NCI-H774 (cell line): ENCODE measurements at regions not wholly inside any gene's neighbourhood (a gene's known extent, or its start where the extent isn't known, plus 50 kb on each side); places are given as distances from the start of the nearest gene placed in this dataset.
"Not testable (repeated sequence)": the region's sequence is repeated elsewhere in the genome, so short reads cannot be mapped to it uniquely, and the experiment has no call there.

ENCODE experiments used
- DNase-seq: peaks from one replicate; lab custom pipeline; 2025; lab: John Stamatoyannopoulos, UW

DNA sequence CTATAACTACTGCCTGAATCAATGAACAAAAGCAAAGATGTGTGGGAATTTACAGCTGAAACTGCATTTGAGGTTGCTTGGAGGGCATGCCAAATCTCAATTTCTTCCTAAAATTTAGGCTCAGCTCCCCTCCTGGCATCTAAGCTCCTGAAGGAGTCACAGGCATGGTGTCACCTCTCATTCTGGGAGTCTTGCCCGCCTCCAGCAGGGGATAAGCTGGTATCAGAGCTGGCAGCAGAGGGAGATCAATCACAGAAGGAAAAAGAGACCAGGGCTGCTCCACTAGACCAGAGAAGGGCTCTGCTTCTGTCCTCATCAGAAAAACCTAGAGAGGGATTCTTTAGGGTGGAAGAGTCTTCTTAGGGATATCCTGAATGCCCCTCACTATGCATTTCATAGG lies 150.4 kb upstream of the SLC6A11 start:
- DNase-seq: no peak

- DNase-seq: no peak
These were observed 149.4 kb upstream of the SLC6A11 start for GRCh38 chr3:10666621-10667020.

GRCh38 chr3:10667269-10667668 lies 148.8 kb upstream of the SLC6A11 start:
- no peak for DNase-seq

- DNase-seq: no peak
These were observed 148.0 kb upstream of the SLC6A11 start for GRCh38 chr3:10667901-10668476.

DNA sequence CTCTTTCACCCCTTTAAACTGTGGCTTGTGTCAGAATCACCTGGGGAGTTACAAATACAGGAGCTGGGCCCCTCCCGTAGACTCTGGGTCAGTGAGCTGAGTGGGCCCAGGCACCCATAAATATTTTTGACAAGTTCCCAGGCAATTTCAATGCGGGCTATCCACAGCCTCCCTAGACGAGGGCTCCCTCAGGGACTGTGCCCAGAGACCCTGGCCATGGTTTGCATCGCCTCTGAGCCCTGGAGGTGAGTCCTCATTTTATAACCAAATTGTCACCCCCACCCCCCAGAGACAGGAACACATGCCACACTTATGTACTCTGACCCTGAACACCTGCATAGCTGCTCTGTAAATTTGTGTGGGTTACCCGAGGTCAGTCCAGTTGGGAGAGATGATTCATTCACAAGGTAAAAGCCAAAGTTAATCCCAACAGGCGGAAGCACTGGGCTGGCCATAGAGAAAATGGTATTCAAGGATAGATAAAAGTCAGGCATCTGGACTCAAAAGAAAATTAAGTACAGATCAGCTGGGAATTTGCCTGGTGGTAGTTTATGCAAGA lies 146.5 kb upstream of the SLC6A11 start:
- no peak for DNase-seq

DNA sequence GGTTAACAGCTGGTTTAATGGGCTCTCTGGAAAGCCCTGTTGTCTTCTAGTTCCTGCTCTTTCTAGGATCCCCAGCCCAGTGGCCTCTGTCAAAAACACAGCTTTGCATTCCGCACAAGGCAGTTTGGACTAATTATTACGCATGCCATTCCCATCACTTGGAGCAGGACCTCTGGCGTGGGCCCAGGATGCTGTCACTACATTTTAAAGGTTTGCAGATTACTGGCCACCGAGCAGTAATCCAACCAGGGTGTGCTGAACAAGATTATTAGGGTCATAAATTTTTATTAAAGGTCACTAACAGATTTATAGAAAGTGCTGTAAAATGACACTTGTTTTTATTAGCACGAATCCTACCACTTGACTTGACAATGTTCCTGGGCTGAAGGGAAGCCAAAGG lies 143.6 kb upstream of the SLC6A11 start:
- no peak for DNase-seq

- no peak for DNase-seq
These were observed 141.4 kb upstream of the SLC6A11 start for GRCh38 chr3:10674578-10674977.

GRCh38 chr3:10676905-10677304 lies 139.1 kb upstream of the SLC6A11 start:
- no peak for DNase-seq

DNA sequence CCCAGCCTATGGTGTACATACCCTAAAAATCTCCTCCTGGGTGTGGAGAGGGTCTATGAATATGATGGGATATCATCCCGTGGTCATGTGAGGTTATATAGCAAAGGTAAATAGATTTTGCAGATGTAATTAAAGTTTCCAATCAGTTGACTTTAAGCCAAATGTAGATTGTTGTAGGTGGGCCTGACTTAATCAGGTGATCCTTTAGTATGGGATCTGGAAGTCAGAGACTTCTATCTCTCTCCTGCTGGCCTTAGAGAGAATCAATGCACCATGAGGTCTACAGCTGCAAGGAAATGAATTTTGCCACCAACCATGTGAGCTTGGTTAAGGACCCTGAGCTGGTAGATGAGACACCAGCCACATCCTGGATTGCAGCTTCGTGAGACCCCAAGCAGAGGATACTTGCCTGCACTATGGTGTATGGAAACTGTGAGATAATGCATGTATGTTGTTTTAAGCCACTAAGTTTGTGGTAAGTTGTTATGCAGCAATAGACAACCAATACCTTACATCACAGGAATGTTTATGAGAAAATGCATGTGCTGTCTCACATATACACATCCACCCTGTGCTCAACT lies 137.1 kb upstream of the SLC6A11 start:
- DNase-seq: no peak

GRCh38 chr3:10680796-10681195 lies 135.2 kb upstream of the SLC6A11 start:
- no peak for DNase-seq

GRCh38 chr3:10682692-10683091 lies 133.3 kb upstream of the SLC6A11 start:
- DNase-seq: no peak

- no peak for DNase-seq
These were observed 132.9 kb upstream of the SLC6A11 start for GRCh38 chr3:10683106-10683505.

- DNase-seq: no peak
These were observed 127.9 kb upstream of the SLC6A11 start for GRCh38 chr3:10688126-10688525.

GRCh38 chr3:10688548-10689172 lies 127.4 kb upstream of the SLC6A11 start:
- no peak for DNase-seq

GRCh38 chr3:10692039-10692622 lies 123.9 kb upstream of the SLC6A11 start:
- DNase-seq: no peak

DNA sequence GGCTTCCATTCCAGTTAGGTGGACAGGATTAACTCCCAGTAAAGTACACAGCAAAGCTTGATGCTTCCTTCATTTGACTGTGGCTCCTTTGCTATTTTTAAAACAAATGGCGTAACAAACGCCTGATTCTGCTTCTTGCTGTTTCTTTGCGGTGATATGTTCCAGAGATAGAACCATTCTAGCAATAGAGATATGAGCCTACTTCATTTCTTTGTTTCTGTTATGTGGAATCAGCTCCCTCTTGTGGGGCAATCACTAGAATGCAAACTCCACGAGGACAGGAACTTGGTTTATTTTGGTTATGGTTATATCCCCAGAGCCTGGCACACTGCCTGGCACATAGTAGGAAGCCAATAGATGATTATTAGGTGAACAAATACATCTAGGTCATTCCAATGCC lies 122.6 kb upstream of the SLC6A11 start:
- no peak for DNase-seq

DNA sequence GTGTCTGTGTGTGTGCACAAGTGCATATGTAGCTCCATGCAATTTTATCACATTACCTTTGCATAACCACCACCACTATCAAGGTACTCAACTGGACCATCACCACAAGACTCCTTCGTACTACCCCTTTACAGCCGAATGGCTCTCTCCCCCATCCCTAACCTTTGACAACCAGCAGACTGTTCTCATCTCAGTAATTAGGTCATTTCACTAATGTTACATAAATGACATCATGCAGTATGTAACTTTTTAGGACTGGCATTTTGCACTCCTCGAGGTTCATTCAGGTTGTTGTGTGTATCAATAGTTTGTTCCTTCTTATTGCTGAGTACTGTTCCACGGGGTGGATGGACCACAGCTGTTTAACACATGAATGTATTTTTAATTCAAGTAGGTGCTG lies 121.8 kb upstream of the SLC6A11 start:
- DNase-seq: no peak

DNA sequence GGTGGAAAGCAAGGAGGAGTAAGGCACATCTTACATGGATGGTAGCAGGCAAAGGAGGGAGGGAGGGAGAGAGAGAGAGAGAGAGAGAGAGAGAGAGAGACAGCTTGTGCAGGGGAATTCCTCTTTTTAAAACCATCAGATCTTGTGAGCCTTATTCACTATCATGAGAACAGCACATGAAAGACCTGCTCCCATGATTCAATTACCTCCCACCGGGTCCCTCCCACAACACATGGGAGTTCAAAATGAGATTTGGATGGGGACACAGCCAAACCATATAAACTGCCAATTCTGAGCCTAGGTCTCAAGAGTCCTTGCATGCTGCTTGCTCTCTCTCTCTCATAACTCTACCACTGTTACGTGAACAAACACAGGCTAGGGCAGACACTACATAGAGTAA lies 120.8 kb upstream of the SLC6A11 start:
- DNase-seq: not testable (repeated sequence)

DNA sequence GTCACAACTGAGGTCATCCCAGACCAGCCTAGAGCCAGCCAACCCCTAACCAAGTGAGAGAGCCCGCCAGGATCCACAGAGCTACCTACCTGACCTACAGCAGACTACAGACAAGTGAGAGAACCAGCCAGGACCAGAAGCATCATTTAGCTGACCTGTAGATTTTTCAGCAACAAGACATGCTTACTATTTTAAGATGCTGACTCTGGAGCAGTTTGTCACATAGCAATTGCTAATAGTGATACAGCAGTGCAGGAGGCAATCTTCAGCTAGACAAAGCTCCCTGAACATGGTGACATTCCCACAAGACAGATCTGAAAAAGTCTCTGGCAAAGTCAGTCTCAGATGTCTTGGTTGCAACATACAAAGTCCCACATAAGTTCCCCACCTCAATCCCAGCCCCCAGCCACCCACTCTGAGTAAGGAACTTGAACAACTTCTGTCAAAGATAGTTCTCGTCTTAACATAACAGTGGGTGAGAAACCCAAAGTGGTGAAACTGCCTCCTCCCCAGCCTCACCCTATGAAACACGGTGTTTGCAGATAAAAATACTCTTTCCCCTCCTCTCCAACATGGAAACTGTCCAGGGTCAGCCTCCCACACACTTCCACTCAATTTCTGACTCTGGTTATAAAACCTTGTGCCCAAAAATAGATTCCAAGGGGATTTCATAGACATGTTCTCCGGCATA lies 120.3 kb upstream of the SLC6A11 start:
- no peak for DNase-seq

- DNase-seq: no peak
These were observed 118.1 kb upstream of the SLC6A11 start for GRCh38 chr3:10697918-10698317.

DNA sequence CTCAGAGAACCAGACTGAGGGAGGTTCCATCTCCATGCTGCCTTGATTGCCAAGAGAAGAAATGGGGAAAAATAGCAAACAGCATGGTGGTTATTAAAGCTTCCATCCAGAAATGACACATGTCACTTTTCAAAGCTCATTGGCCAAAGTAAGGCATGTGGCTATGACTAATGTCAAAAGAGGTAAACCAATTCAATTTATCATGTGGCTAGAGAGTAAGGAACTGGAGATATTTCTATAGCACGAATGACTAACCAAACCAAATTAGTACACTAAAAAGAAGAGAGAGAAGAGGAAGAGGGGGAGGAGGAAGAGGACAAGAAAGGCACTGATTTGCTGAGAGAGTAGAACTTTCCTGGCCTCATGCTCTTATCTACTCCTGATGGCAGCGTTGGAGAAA lies 115.2 kb upstream of the SLC6A11 start:
- no peak for DNase-seq

GRCh38 chr3:10702961-10703740 lies 112.9 kb upstream of the SLC6A11 start:
- no peak for DNase-seq
